ENCODE measurements at regions not wholly inside any gene's neighbourhood (a gene's known extent, or its start where the extent isn't known, plus 50 kb on each side); places are given as distances from the start of the nearest gene placed in this dataset.

GRCh38 chr3:24622138-24622537 is 127.5 kb upstream of the THRB start:
- ChIA-PET CTCF (no interaction called here), POLR2A (no interaction called here)

GRCh38 chr3:24622696-24623225 is 128.1 kb upstream of the THRB start:
- no peaks in the 10 kb centered on the region; the same call in 1 of the 2 replicates for H3K36me3 ChIP-seq (ENCODE audit: control insufficient read depth, insufficient read depth, low read length)
- CTCF ChIA-PET, result no interaction called here
- no peak overlapping the region for H3K4me3 ChIP-seq (ENCODE audit: low read depth, low read length)
- Mint-ChIP-seq H3K36me3 (ENCODE audit: insufficient read depth, unreplicated experiment) (no peaks in the 10 kb centered on the region), H3K4me3 (ENCODE audit: unreplicated experiment) (no peak overlapping the region), H3K4me1 (ENCODE audit: low read depth, unreplicated experiment) (no peaks in the 10 kb centered on the region), H3K27ac (ENCODE audit: unreplicated experiment) (no peak overlapping the region), H3K9me3 (ENCODE audit: unreplicated experiment) (peaks cover 9% of the 10 kb centered on the region), H3K27me3 (ENCODE audit: insufficient read depth, unreplicated experiment) (no peaks in the 10 kb centered on the region)
- no peaks in the 10 kb centered on the region for H3K9me3 ChIP-seq
- no peaks in the 10 kb centered on the region for H3K27me3 ChIP-seq (replicated peaks; ENCODE audit: control insufficient read depth, insufficient read depth, low read length)
- no TSS peak for BruUV-seq (replicated peaks)
- POLR2A ChIA-PET, result no interaction called here
- no peak for TF ChIP-seq CTCF (IDR thresholded peaks at IDR 0.05; ENCODE audit: insufficient read depth in 1 of 2, low read depth in 1 of 2, low read length in 1 of 2, severe bottlenecking in 1 of 2, unreplicated experiment in 1 of 2)
- DNase-seq, result no peak
- intact Hi-C loops (cut with micrococcal nuclease; ENCODE audit: unreplicated experiment), result no loop called here
- peaks cover 3% of the 10 kb centered on the region for H3K4me1 ChIP-seq

More at GRCh38 chr3:24622138-24622537, 127.5 kb upstream of the THRB start:
- no TSS peak for BruUV-seq (replicated peaks)
- no peak for TF ChIP-seq CTCF (IDR thresholded peaks at IDR 0.05; ENCODE audit: insufficient read depth in 1 of 2, low read depth in 1 of 2, low read length in 1 of 2, severe bottlenecking in 1 of 2, unreplicated experiment in 1 of 2)
- no peak overlapping the region for H3K27ac Mint-ChIP-seq (ENCODE audit: unreplicated experiment)
- DNase-seq, result no peak
- no peaks in the 10 kb centered on the region; the same call in 1 of the 2 replicates for H3K4me1 ChIP-seq
- H3K9me3 ChIP-seq, result no peaks in the 10 kb centered on the region
- H3K9me3 Mint-ChIP-seq (ENCODE audit: unreplicated experiment), result peaks cover 9% of the 10 kb centered on the region
- intact Hi-C loops (cut with micrococcal nuclease; ENCODE audit: unreplicated experiment), result no loop called here
- H3K36me3 ChIP-seq (ENCODE audit: control insufficient read depth, insufficient read depth, low read length), result no peaks in the 10 kb centered on the region; the same call in 1 of the 2 replicates
- H3K27me3 ChIP-seq (replicated peaks; ENCODE audit: control insufficient read depth, insufficient read depth, low read length), result no peaks in the 10 kb centered on the region
- H3K36me3 Mint-ChIP-seq (ENCODE audit: insufficient read depth, unreplicated experiment), result no peaks in the 10 kb centered on the region
- H3K4me3 Mint-ChIP-seq (ENCODE audit: unreplicated experiment), result no peak overlapping the region
- no peaks in the 10 kb centered on the region for H3K4me1 Mint-ChIP-seq (ENCODE audit: low read depth, unreplicated experiment)
- no peak overlapping the region for H3K4me3 ChIP-seq (ENCODE audit: low read depth, low read length)
- no peaks in the 10 kb centered on the region for H3K27me3 Mint-ChIP-seq (ENCODE audit: insufficient read depth, unreplicated experiment)

GRCh38 chr3:24623657-24624056 is 129.0 kb upstream of the THRB start:
- Mint-ChIP-seq H3K36me3 (ENCODE audit: insufficient read depth, unreplicated experiment) (no peaks in the 10 kb centered on the region), H3K27me3 (ENCODE audit: insufficient read depth, unreplicated experiment) (no peaks in the 10 kb centered on the region), H3K4me1 (ENCODE audit: low read depth, unreplicated experiment) (peaks cover 1% of the 10 kb centered on the region), H3K4me3 (ENCODE audit: unreplicated experiment) (no peak overlapping the region), H3K27ac (ENCODE audit: unreplicated experiment) (no peak overlapping the region), H3K9me3 (ENCODE audit: unreplicated experiment) (peaks cover 9% of the 10 kb centered on the region)
- BruUV-seq (replicated peaks), result no TSS peak
- no peaks in the 10 kb centered on the region; the same call in 1 of the 2 replicates for H3K36me3 ChIP-seq (ENCODE audit: control insufficient read depth, insufficient read depth, low read length)
- no peaks in the 10 kb centered on the region for H3K9me3 ChIP-seq
- TF ChIP-seq CTCF (IDR thresholded peaks at IDR 0.05; ENCODE audit: insufficient read depth in 1 of 2, low read depth in 1 of 2, low read length in 1 of 2, severe bottlenecking in 1 of 2, unreplicated experiment in 1 of 2), result no peak
- no peak overlapping the region for H3K4me3 ChIP-seq (ENCODE audit: low read depth, low read length)
- POLR2A ChIA-PET, result no interaction called here
- no peak for DNase-seq
- H3K4me1 ChIP-seq, result peaks cover 11% of the 10 kb centered on the region
- CTCF ChIA-PET, result no interaction called here
- intact Hi-C loops (cut with micrococcal nuclease; ENCODE audit: unreplicated experiment), result no loop called here
- no peaks in the 10 kb centered on the region for H3K27me3 ChIP-seq (replicated peaks; ENCODE audit: control insufficient read depth, insufficient read depth, low read length)

Data from Caco-2 (cell line).